ENCODE measurements at regions not wholly inside any gene's neighbourhood (a gene's known extent, or its start where the extent isn't known, plus 50 kb on each side); places are given as distances from the start of the nearest gene placed in this dataset.

GRCh38 chr2:240375024-240375645 lies 60.3 kb upstream of the GPC1 start:
- TF ChIP-seq EZH2 (IDR thresholded peaks at IDR 0.05; ENCODE audit: insufficient read depth, low read length) (no peak), CTCF (IDR thresholded peaks at IDR 0.05; ENCODE audit: insufficient read depth, low read depth, low read length) (no peak)

Measured in astrocyte (in vitro differentiated cells and primary cell).